Pulmonary artery endothelial cell (primary cell): ENCODE measurements at regions not wholly inside any gene's neighbourhood (a gene's known extent, or its start where the extent isn't known, plus 50 kb on each side); places are given as distances from the start of the nearest gene placed in this dataset.

Experiments
- DNase-seq: peaks from one replicate; pipeline ENCODE4 v3.0.0-alpha.2; 2011; ENCODE audit warnings: low read depth, low spot score

- no peak for DNase-seq
These were observed 207.9 kb upstream of the FAT1 start for GRCh38 chr4:186931519-186931918.

- DNase-seq, result no peak
These were observed 208.5 kb upstream of the FAT1 start for GRCh38 chr4:186932196-186932595.

GRCh38 chr4:186932631-186933187 is 209.1 kb upstream of the FAT1 start:
- no peak for DNase-seq

- no peak for DNase-seq
These were observed 210.6 kb upstream of the FAT1 start for GRCh38 chr4:186934244-186934643.

- no peak for DNase-seq
These were observed 211.3 kb upstream of the FAT1 start for GRCh38 chr4:186934841-186935443.

GRCh38 chr4:186935901-186936300 is 212.2 kb upstream of the FAT1 start:
- no peak for DNase-seq

- no peak for DNase-seq
These were observed 213.1 kb upstream of the FAT1 start for GRCh38 chr4:186936496-186937375.

GRCh38 chr4:186939226-186939625 is 215.6 kb upstream of the FAT1 start:
- DNase-seq, result no peak

- no peak for DNase-seq
These were observed 216.1 kb upstream of the FAT1 start for GRCh38 chr4:186939766-186940165.

GRCh38 chr4:186940476-186940875 is 216.8 kb upstream of the FAT1 start:
- DNase-seq, result no peak

GRCh38 chr4:186942758-186943377 is 219.2 kb upstream of the FAT1 start:
- DNase-seq, result no peak

GRCh38 chr4:186943411-186943810 is 219.8 kb upstream of the FAT1 start:
- no peak for DNase-seq

- DNase-seq, result no peak
These were observed 222.5 kb upstream of the FAT1 start for GRCh38 chr4:186946136-186946535.

- DNase-seq, result no peak
These were observed 223.1 kb upstream of the FAT1 start for GRCh38 chr4:186946682-186947294.

GRCh38 chr4:186948361-186949242 is 224.9 kb upstream of the FAT1 start:
- DNase-seq, result no peak

GRCh38 chr4:186949847-186950246 is 226.2 kb upstream of the FAT1 start:
- no peak for DNase-seq

GRCh38 chr4:186952709-186953108 is 229.1 kb upstream of the FAT1 start:
- no peak for DNase-seq

GRCh38 chr4:186953599-186954260 is 230.1 kb upstream of the FAT1 start:
- no peak for DNase-seq

GRCh38 chr4:186954509-186954908 is 230.9 kb upstream of the FAT1 start:
- no peak for DNase-seq

GRCh38 chr4:186954956-186955355 is 231.3 kb upstream of the FAT1 start:
- no peak for DNase-seq
